ENCODE measurements at regions not wholly inside any gene's neighbourhood (a gene's known extent, or its start where the extent isn't known, plus 50 kb on each side); places are given as distances from the start of the nearest gene placed in this dataset.
A peak's percentile ranks its signal among the peaks of the same experiment; 100 is the strongest.

DNA sequence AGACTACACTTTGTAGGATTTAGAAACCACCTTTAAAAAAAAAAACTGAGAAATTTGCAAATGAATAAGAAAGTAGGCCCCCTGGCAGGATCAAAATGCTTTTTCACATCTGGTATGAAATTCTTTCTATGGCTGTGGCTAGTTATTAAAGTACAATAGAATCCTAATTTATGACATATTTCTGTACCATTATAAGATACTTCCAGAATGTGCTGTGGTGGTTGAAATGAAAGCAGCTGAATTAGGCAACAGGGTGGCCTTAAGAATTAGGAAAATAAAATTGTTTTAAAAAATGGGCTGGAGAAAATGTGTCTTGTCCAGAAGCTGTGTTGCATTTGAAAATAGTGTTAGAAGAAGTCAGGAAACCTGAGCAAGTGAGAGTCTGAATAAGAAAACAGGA is 85.9 kb upstream of the PDE3A start:
- no peak for DNase-seq

GRCh38 chr12:20283482-20283881 is 84.9 kb upstream of the PDE3A start:
- DNase-seq, result no peak

DNA sequence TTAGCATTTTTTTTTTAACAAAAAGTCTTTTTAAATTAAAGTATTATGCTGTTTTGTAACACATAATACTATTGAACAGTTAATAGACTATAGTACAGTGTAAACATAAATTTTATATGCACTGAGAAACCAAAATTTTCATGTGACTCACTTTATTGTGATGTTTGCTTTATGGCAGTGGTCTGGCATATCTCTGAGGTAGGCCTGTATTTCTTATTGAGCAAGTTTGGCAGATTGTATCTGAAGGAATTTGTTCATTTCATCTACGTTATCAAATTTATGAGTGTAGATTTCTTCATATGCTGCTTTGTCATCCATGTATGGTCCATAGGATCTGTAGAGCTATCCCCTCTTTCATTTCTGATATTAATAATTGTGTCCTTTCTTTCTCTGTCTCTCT is 78.8 kb upstream of the PDE3A start:
- DNase-seq, result no peak

- no peak for DNase-seq
These were observed 67.9 kb upstream of the PDE3A start for GRCh38 chr12:20300457-20300856.

DNA sequence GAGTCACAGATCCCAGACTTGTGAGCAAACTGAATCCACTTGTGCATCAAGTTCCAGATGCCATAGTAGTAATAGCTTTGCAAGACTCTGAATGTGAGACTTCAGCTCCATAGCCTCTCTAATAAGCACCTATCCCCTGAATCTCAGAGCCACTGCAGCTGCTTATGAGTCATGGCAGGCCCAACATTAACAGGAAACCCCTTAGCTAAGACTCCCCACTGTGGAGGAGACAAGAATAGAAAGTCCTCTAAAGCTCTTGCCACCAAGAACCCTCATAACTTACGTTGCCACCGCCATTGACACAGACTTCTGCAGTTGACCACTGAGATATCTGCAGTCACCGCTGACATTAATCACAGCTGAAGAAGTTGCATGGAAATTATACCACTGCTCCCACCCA is 62.9 kb upstream of the PDE3A start:
- DNase-seq, result peak; percentile 79

GRCh38 chr12:20309504-20310148 is 58.7 kb upstream of the PDE3A start:
- no peak for DNase-seq

DNA sequence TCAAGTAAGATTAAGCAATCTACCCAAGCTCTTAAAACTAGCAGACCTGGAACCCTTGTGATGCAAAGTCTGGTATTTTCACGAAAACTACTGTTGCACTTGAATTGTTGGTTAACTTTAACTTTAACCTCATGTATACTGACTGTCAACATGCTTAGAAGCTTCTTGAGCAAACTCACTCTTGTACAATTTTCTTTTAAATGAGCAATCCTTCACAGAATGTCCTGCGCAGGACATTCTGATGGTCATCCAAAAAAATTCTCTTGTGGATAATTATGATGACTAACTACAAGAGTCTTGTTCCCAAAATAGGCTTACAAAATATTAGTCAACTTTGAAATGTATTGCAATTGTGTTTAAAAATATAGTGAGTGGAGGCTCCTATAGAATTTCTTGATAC is 54.0 kb upstream of the PDE3A start:
- no peak for DNase-seq

DNA sequence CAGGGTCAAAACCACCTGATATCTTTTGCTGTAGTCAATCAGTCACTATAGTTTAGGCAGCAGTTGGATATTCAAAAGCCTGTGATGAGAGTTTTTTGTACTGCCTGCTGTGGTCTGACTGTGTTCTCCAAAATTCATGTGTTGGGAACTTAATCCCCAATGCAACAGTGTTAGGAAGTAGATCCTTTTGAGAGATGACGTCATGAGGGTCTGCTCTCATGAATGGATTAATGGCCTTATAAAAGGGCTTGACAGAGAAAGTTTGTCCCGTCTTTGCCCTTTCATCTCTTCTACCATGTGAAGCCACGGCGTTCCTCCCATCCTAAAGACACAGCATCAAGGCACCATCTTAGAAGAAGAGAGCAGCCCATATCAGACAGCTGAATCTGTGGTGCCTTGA is 50.8 kb upstream of the PDE3A start:
- DNase-seq, result no peak
